OCI-LY1 (cell line): ENCODE measurements at regions not wholly inside any gene's neighbourhood (a gene's known extent, or its start where the extent isn't known, plus 50 kb on each side); places are given as distances from the start of the nearest gene placed in this dataset.

Experiments used
- EZH2 ChIP-seq: fragments of 200-600 bp; sonication (generic), shearing (Covaris generic); IDR thresholded peaks from 2 replicates; pipeline ENCODE4 v1.8.0; 2017; ENCODE audit warnings: borderline replicate concordance, mixed run types, mild to moderate bottlenecking, antibody characterized with exemption, low read length, moderate library complexity, mixed read lengths
- TF ChIP-seq, protein P1 (sequence below): fragments of 200-600 bp; sonication (generic), shearing (Covaris generic); IDR thresholded peaks from 2 replicates; pipeline ENCODE4 v1.5.1; 2017; ENCODE audit warnings: mild to moderate bottlenecking, antibody characterized with exemption, low read length, moderate library complexity, mixed read lengths

DNA sequence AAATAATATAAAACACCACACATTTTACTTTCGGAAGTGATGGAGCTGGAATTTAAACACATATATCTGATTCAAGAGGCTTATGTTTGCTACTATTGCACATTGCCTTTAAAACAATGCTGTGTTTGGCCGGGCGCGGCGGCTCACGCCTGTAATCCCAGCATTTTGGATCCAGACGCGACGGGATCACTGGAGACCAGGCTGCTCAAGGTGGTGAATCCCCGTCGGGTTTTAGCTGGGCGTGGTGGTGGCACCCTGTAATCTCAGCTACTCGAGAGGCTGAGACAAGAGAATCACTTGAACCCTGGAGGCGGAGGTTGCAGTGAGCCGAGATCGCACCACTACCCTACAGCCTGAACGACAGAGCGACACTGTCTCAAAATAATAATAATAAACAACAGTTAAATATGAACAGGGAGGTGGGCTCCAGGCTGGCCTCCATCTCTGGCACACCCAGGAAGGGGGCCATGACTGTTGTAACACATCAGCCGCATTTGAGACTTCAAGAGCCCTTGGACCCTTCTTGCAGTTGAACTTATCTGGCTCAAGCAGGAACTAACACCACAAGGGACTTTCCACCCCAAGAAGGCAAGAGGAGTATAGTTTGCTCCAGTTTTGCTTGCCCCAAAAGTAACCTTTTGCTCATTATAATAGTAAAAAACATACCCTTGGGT lies 127.1 kb upstream of the ZNF184 start:
- TF ChIP-seq, protein P1, sequence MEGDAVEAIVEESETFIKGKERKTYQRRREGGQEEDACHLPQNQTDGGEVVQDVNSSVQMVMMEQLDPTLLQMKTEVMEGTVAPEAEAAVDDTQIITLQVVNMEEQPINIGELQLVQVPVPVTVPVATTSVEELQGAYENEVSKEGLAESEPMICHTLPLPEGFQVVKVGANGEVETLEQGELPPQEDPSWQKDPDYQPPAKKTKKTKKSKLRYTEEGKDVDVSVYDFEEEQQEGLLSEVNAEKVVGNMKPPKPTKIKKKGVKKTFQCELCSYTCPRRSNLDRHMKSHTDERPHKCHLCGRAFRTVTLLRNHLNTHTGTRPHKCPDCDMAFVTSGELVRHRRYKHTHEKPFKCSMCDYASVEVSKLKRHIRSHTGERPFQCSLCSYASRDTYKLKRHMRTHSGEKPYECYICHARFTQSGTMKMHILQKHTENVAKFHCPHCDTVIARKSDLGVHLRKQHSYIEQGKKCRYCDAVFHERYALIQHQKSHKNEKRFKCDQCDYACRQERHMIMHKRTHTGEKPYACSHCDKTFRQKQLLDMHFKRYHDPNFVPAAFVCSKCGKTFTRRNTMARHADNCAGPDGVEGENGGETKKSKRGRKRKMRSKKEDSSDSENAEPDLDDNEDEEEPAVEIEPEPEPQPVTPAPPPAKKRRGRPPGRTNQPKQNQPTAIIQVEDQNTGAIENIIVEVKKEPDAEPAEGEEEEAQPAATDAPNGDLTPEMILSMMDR: no peak
- TF ChIP-seq EZH2: no peak
